A549 (cell line): ENCODE measurements at regions not wholly inside any gene's neighbourhood (a gene's known extent, or its start where the extent isn't known, plus 50 kb on each side); places are given as distances from the start of the nearest gene placed in this dataset.

Experiments used
- ATOH8 ChIP-seq: fragments of 250-450 bp; sonication (Bioruptor Pico); IDR thresholded peaks from 2 replicates; pipeline ENCODE4 v1.5.0; 2020; ENCODE audit warnings: low read depth, mild to moderate bottlenecking, moderate library complexity
- CTCF ChIP-seq: fragments of >200 bp; sonication (Bioruptor Twin); formaldehyde crosslinking; IDR thresholded peaks from 3 replicates; pipeline ENCODE4 v1.5.1; 2016
- EHMT2 ChIP-seq: fragments of 200-600 bp; sonication (generic); IDR thresholded peaks from 2 replicates; pipeline ENCODE4 v1.6.1; 2016; ENCODE audit warnings: antibody characterized with exemption, low read depth, mild to moderate bottlenecking, moderate library complexity
- RAD21 ChIP-seq, 2 experiments: fragments of >200 bp in 1 of 2; sonication (Bioruptor Twin) in 1 of 2; formaldehyde crosslinking in 1 of 2; IDR thresholded peaks in 1 of 2; conservative IDR thresholded peaks in 1 of 2; 2 replicates in 1 of 2; 3 replicates in 1 of 2; pipeline ENCODE4 v1.6.1; 2012 to 2018; ENCODE audit warnings: inconsistent platforms in 1 of 2
- RNF2 ChIP-seq: fragments of 200-600 bp; sonication (generic); IDR thresholded peaks from 2 replicates; pipeline ENCODE4 v1.6.1; 2016; ENCODE audit warnings: low read depth, mild to moderate bottlenecking, antibody characterized with exemption, moderate library complexity, borderline replicate concordance

GRCh38 chr5:74138721-74139120 lies 501.8 kb downstream of the ENC1 start:
- TF ChIP-seq CTCF (no peak), ATOH8 (CRISPR knock-in tag) (no peak), RAD21 (conservative IDR thresholded peaks at IDR 0.05 in 1 of 2, IDR thresholded peaks at IDR 0.05 in 1 of 2) (no peak), RNF2 (no peak), EHMT2 (no peak)
